H1 (cell line): ENCODE measurements at regions not wholly inside any gene's neighbourhood (a gene's known extent, or its start where the extent isn't known, plus 50 kb on each side); places are given as distances from the start of the nearest gene placed in this dataset.

Experiments
- CTCF ChIA-PET: fragments of 300-600 bp; sonication (Branson Sonifier 250); formaldehyde crosslinking; loops from one replicate; lab custom pipeline; 2021; ENCODE audit not compliant: partially characterized antibody; lab: Charles Lee
- POLR2A ChIA-PET: fragments of 300-600 bp; sonication (Branson Sonifier 250); formaldehyde crosslinking; loops from one replicate; lab custom pipeline; 2021; ENCODE audit warnings: inconsistent platforms; ENCODE audit not compliant: partially characterized antibody; lab: Charles Lee
- DNase-seq, 2 experiments: peaks; one replicate each; pipeline versions ENCODE4 v3.0.0 to v3.0.0-alpha.2; 2010 to 2022; ENCODE audit warnings: low spot score in 2 of 2, low read depth in 1 of 2, mixed read lengths in 1 of 2
- FAIRE-seq: peaks from 2 replicates; lab custom pipeline; 2011; peaks lifted over from hg19 to GRCh38; lab: Jason Lieb, UNC
- H2AFZ ChIP-seq: 2 replicates; pipeline ENCODE4 v1.8.1; 2012; ENCODE audit warnings: low read length, inconsistent platforms
- H2AK5ac ChIP-seq: 2 replicates; pipeline ENCODE4 v1.6.1; 2013; ENCODE audit warnings: low read depth, low read length
- H2BK120ac ChIP-seq: replicated peaks from 2 replicates; pipeline ENCODE3; 2013; ENCODE audit warnings: low read depth, low read length, inconsistent platforms
- H2BK12ac ChIP-seq: 2 replicates; pipeline ENCODE4 v1.6.1; 2013; ENCODE audit warnings: low read depth, low read length
- H2BK15ac ChIP-seq: 2 replicates; pipeline ENCODE4 v1.6.1; 2013; ENCODE audit warnings: low read length
- H2BK20ac ChIP-seq: 2 replicates; pipeline ENCODE4 v1.6.1; 2013; ENCODE audit warnings: low read length
- H2BK5ac ChIP-seq: 2 replicates; pipeline ENCODE4 v1.6.1; 2013; ENCODE audit warnings: low read depth, low read length
- H3K14ac ChIP-seq: 2 replicates; pipeline ENCODE4 v1.6.1; 2013; ENCODE audit warnings: inconsistent platforms; ENCODE audit not compliant: insufficient read length
- H3K18ac ChIP-seq: 2 replicates; pipeline ENCODE4 v1.6.1; 2013; ENCODE audit warnings: low read length; ENCODE audit errors: extremely low read depth
- H3K23ac ChIP-seq: 2 replicates; pipeline ENCODE4 v1.6.1; 2013; ENCODE audit warnings: inconsistent platforms; ENCODE audit not compliant: insufficient read length
- H3K23me2 ChIP-seq: 2 replicates; pipeline ENCODE4 v1.6.1; 2013; ENCODE audit warnings: low read depth, low read length
- H3K27ac ChIP-seq: 2 replicates; pipeline ENCODE4 v1.6.1; 2011; ENCODE audit warnings: low read depth, low read length, inconsistent platforms
- H3K27me3 ChIP-seq, 4 experiments: replicated peaks in 1 of 4; 1 replicate in 1 of 4; 2 replicates in 3 of 4; pipeline versions ENCODE4 v1.6.1 to v1.8.1; 2011 to 2013; ENCODE audit warnings: low read length in 3 of 4, mild to moderate bottlenecking in 3 of 4, inconsistent platforms in 2 of 4, mixed read lengths in 2 of 4, moderate library complexity in 1 of 4; ENCODE audit not compliant: control insufficient read depth in 3 of 4, insufficient read depth in 3 of 4; ENCODE audit errors: extremely low read depth in 1 of 4
- H3K36me3 ChIP-seq, 4 experiments: 2 replicates each; pipeline versions ENCODE4 v1.6.1 to v1.8.1; 2011 to 2013; ENCODE audit warnings: mild to moderate bottlenecking in 4 of 4, low read length in 3 of 4, moderate library complexity in 2 of 4, control low read depth in 1 of 4, inconsistent platforms in 1 of 4; ENCODE audit not compliant: insufficient read depth in 4 of 4, control insufficient read depth in 2 of 4
- H3K4ac ChIP-seq: replicated peaks from 2 replicates; pipeline ENCODE3; 2013; ENCODE audit warnings: low read length, low read depth, mixed read lengths, inconsistent platforms; ENCODE audit not compliant: insufficient read length
- H3K4me1 ChIP-seq, 4 experiments: replicated peaks in 1 of 4; 1 replicate in 1 of 4; 2 replicates in 3 of 4; pipeline versions ENCODE4 v1.6.1 to v1.8.1; 2011 to 2013; ENCODE audit warnings: low read length in 3 of 4, inconsistent platforms in 2 of 4, mixed read lengths in 1 of 4; ENCODE audit not compliant: insufficient read depth in 4 of 4, control insufficient read depth in 3 of 4
- H3K4me2 ChIP-seq, 2 experiments: 2 replicates each; pipeline versions ENCODE4 v1.6.1 to v1.8.1; 2011 to 2013; ENCODE audit warnings: low read depth in 2 of 2, low read length in 2 of 2, control low read depth in 1 of 2, inconsistent platforms in 1 of 2, mild to moderate bottlenecking in 1 of 2; ENCODE audit not compliant: insufficient read depth in 1 of 2
- H3K4me3 ChIP-seq, 4 experiments: fragments of 200-600, 300-600 bp in 1 of 4; sonication (generic), shearing (Covaris generic), sonication (Bioruptor Twin) in 1 of 4; 2 replicates each; pipeline versions ENCODE4 v1.5.1 to v1.8.1; 2011 to 2016; ENCODE audit warnings: low read length in 4 of 4, low read depth in 3 of 4, control low read depth in 2 of 4, inconsistent platforms in 2 of 4, mild to moderate bottlenecking in 2 of 4, mixed read lengths in 1 of 4, moderate library complexity in 1 of 4; ENCODE audit not compliant: insufficient read depth in 2 of 4; ENCODE audit errors: extremely low read depth in 1 of 4
- H3K56ac ChIP-seq: replicated peaks from 2 replicates; pipeline ENCODE3; 2013; ENCODE audit warnings: low read depth, mild to moderate bottlenecking, mixed read lengths, low read length, inconsistent platforms; ENCODE audit not compliant: insufficient read length
- H3K79me1 ChIP-seq: 2 replicates; pipeline ENCODE4 v1.6.1; 2013; ENCODE audit warnings: low read depth, low read length, control low read depth
- H3K79me2 ChIP-seq, 2 experiments: 2 replicates each; pipeline versions ENCODE4 v1.6.1 to v1.8.1; 2012 to 2013; ENCODE audit warnings: low read length in 2 of 2, mild to moderate bottlenecking in 2 of 2, inconsistent platforms in 1 of 2; ENCODE audit not compliant: insufficient read depth in 2 of 2, control insufficient read depth in 1 of 2
- H3K9ac ChIP-seq, 4 experiments: replicated peaks in 1 of 4; 1 replicate in 1 of 4; 2 replicates in 3 of 4; pipeline versions ENCODE4 v1.6.1 to v1.8.1; 2011 to 2013; ENCODE audit warnings: low read depth in 3 of 4, low read length in 3 of 4, control low read depth in 2 of 4, mild to moderate bottlenecking in 2 of 4, moderate library complexity in 2 of 4, inconsistent platforms in 1 of 4; ENCODE audit errors: extremely low read depth in 1 of 4
- H3K9me3 ChIP-seq, 2 experiments: 2 replicates each; pipeline versions ENCODE4 v1.6.1 to v1.8.1; 2012 to 2013; ENCODE audit warnings: mild to moderate bottlenecking in 2 of 2, moderate library complexity in 2 of 2, control low read depth in 1 of 2, inconsistent platforms in 1 of 2, low read depth in 1 of 2, low read length in 1 of 2, mixed read lengths in 1 of 2; ENCODE audit not compliant: insufficient read depth in 2 of 2
- H4K20me1 ChIP-seq, 2 experiments: replicated peaks in 1 of 2; 2 replicates each; pipeline versions ENCODE3 to v1.8.1; 2011 to 2013; ENCODE audit warnings: inconsistent platforms in 2 of 2, low read length in 2 of 2, mild to moderate bottlenecking in 1 of 2; ENCODE audit not compliant: insufficient read depth in 2 of 2, control insufficient read depth in 1 of 2
- H4K5ac ChIP-seq: 2 replicates; pipeline ENCODE4 v1.6.1; 2013; ENCODE audit warnings: low read length, low read depth, mixed read lengths, inconsistent platforms; ENCODE audit not compliant: insufficient read length
- H4K8ac ChIP-seq: 2 replicates; pipeline ENCODE4 v1.8.0; 2013; ENCODE audit warnings: mild to moderate bottlenecking, moderate library complexity, low read length, inconsistent platforms; ENCODE audit not compliant: insufficient read depth; ENCODE audit errors: extremely low read depth
- H4K91ac ChIP-seq: replicated peaks from 2 replicates; pipeline ENCODE3; 2013; ENCODE audit warnings: low read length, mixed read lengths, inconsistent platforms; ENCODE audit not compliant: insufficient read length
- CREB1 ChIP-seq: IDR thresholded peaks from 2 replicates; pipeline ENCODE4 v1.6.1; 2012; ENCODE audit warnings: inconsistent platforms
- GABPA ChIP-seq: IDR thresholded peaks from 2 replicates; pipeline ENCODE4 v1.6.1; 2011; ENCODE audit warnings: mild to moderate bottlenecking, low read length, moderate library complexity, borderline replicate concordance; ENCODE audit not compliant: insufficient read depth
- KDM4A ChIP-seq: IDR thresholded peaks from one replicate; pipeline ENCODE4 v1.7.1; 2012; ENCODE audit warnings: low read depth, mild to moderate bottlenecking, moderate library complexity, low read length, inconsistent platforms; ENCODE audit not compliant: severe bottlenecking
- RAD21 ChIP-seq, 2 experiments: IDR thresholded peaks in 1 of 2; conservative IDR thresholded peaks in 1 of 2; 2 replicates each; pipeline ENCODE4 v1.6.1; 2011; ENCODE audit warnings: low read depth in 2 of 2, low read length in 2 of 2, improper control_type of control experiment in 1 of 2, inconsistent platforms in 1 of 2, mild to moderate bottlenecking in 1 of 2, moderate library complexity in 1 of 2
- SP2 ChIP-seq: IDR thresholded peaks from 2 replicates; pipeline ENCODE4 v1.6.1; 2012; ENCODE audit warnings: mild to moderate bottlenecking, low read length, inconsistent platforms
- TCF12 ChIP-seq: IDR thresholded peaks from 2 replicates; pipeline ENCODE4 v1.6.1; 2011; ENCODE audit warnings: low read depth, mild to moderate bottlenecking, low read length
- YY1 ChIP-seq: IDR thresholded peaks from 2 replicates; pipeline ENCODE4 v1.6.1; 2011; ENCODE audit warnings: low read depth, mild to moderate bottlenecking, low read length
- WGBS, 2 experiments: shearing (Covaris generic) in 1 of 2; methylation state at CpG; one replicate each; pipeline versions ENCODE4 v1.1.6 to v1.1.7; 2013 to 2015; ENCODE audit warnings: low lambda C conversion rate in 2 of 2, mixed read lengths in 2 of 2, inconsistent platforms in 1 of 2, low coverage in 1 of 2, missing lambda C conversion rate in 1 of 2; ENCODE audit not compliant: insufficient replicate concordance in 2 of 2, insufficient coverage in 1 of 2, insufficient read length in 1 of 2; ENCODE audit errors: extremely low coverage in 1 of 2, missing lambda C conversion rate in 1 of 2; 5-methylcytosine and 5-hydroxymethylcytosine counted together
- TF ChIP-seq, protein P1 (sequence below): IDR thresholded peaks from 2 replicates; pipeline ENCODE4 v1.6.1; 2012; ENCODE audit warnings: inconsistent platforms
- TF ChIP-seq, protein P2 (sequence below): IDR thresholded peaks from 2 replicates; pipeline ENCODE4 v1.6.1; 2011; ENCODE audit warnings: low read depth, mild to moderate bottlenecking, low read length; ENCODE audit not compliant: insufficient read depth
- TF ChIP-seq, protein P3 (sequence below): IDR thresholded peaks from 2 replicates; pipeline ENCODE4 v1.6.1; 2011; ENCODE audit warnings: low read length, improper control_type of control experiment

DNA sequence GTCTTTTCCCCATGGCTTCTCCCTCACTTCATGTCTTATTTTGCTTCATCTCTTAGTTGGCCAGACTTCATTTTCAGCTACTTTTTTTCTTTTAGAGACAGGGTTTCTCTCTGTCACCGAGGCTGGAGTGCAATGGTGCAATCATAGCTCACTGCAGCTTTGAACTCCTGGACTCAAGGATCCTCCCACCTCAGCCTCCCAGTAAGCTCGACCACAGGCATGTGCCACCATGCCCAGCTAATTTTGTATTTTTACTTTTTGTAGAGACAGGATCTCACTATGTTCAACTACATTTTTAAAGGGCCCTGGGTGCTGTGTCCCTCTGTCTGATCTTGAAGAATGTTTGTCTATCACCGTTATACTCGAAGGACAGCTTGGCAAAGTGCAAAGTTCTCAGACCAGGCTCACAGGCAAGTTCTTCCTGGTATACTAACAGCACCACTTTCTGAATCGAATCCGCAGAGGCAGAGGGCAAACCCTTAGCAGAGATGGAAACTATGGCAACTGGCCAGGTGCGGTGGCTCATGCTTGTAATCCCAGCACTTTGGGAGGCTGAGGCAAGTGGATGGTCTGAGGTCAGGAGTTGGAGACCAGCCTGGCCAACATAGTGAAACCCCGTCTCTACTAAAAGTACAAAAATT lies 60.9 kb downstream of the SOWAHC start:
- Histone ChIP-seq H3K23ac (no peak overlapping the region), H3K4ac (no peak overlapping the region), H3K79me1 (no peaks in the 10 kb centered on the region), H3K4me3 (no peak overlapping the region), H3K4me1 (no peaks in the 10 kb centered on the region; a peak in 1 of 7 replicates), H3K9me3 (0 out of 4 replicates have a peak, but pooled peaks cover 0 to 4% of the 10 kb centered on the region in 2 experiments), H4K91ac (no peak overlapping the region), H2AK5ac (no peak overlapping the region), H3K4me2 (no peak overlapping the region)
- POLR2A ChIA-PET: no interaction called here
- CTCF ChIA-PET: interaction anchor here (0.6 to 1.8 kb wide), 5 partner anchors 11 to 276 kb away, joined by 3 to 5 read pairs (median 4); no protein-coding TSS in a partner anchor
- TF ChIP-seq CREB1 (no peak), KDM4A (no peak), TCF12 (no peak), RAD21 (IDR thresholded peaks at IDR 0.05 in 1 of 2, conservative IDR thresholded peaks at IDR 0.05 in 1 of 2; ENCODE audit: low read depth in 2 of 2, low read length in 2 of 2) (no peak), SP2 (no peak), YY1 (no peak), GABPA (no peak)
- TF ChIP-seq, protein P1, sequence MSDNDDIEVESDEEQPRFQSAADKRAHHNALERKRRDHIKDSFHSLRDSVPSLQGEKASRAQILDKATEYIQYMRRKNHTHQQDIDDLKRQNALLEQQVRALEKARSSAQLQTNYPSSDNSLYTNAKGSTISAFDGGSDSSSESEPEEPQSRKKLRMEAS: no peak
- TF ChIP-seq, protein P2, sequence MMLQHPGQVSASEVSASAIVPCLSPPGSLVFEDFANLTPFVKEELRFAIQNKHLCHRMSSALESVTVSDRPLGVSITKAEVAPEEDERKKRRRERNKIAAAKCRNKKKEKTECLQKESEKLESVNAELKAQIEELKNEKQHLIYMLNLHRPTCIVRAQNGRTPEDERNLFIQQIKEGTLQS: no peak
- TF ChIP-seq, protein P3, sequence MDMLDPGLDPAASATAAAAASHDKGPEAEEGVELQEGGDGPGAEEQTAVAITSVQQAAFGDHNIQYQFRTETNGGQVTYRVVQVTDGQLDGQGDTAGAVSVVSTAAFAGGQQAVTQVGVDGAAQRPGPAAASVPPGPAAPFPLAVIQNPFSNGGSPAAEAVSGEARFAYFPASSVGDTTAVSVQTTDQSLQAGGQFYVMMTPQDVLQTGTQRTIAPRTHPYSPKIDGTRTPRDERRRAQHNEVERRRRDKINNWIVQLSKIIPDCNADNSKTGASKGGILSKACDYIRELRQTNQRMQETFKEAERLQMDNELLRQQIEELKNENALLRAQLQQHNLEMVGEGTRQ: no peak
- TF ChIP-seq, all 59 proteins: peak for 0
- Histone ChIP-seq H3K18ac (no peak overlapping the region), H2BK15ac (no peak overlapping the region), H4K5ac (no peak overlapping the region), H3K36me3 (no peaks in the 10 kb centered on the region), H2BK5ac (no peak overlapping the region), H2AFZ (no peak overlapping the region), H3K23me2 (no peaks in the 10 kb centered on the region), H2BK12ac (no peak overlapping the region), H3K27ac (no peak overlapping the region), H3K27me3 (no peaks in the 10 kb centered on the region), H4K8ac (no peak overlapping the region), H3K56ac (no peak overlapping the region), H2BK120ac (no peak overlapping the region), H3K79me2 (no peaks in the 10 kb centered on the region), H3K14ac (no peak overlapping the region), H2BK20ac (no peak overlapping the region), H3K9ac (no peak overlapping the region), H4K20me1 (no peaks in the 10 kb centered on the region)
- FAIRE-seq (no peak), DNase-seq (no peak)
- WGBS, 2 experiments: 94% methylated on average over 7 of the region's 8 CpGs; no CpG with 5 or more reads in 1 of the 2 experiments
